Astrocyte (in vitro differentiated cells and primary cell): ENCODE measurements at regions not wholly inside any gene's neighbourhood (a gene's known extent, or its start where the extent isn't known, plus 50 kb on each side); places are given as distances from the start of the nearest gene placed in this dataset.

ENCODE experiments used
- DNase-seq: peaks from one replicate; pipeline ENCODE4 v3.0.0-alpha.2; 2010; ENCODE audit warnings: low read depth
- FAIRE-seq: peaks from 2 replicates; lab custom pipeline; 2011; peaks lifted over from hg19 to GRCh38; lab: Jason Lieb, UNC
- H2AFZ ChIP-seq: 2 replicates; pipeline ENCODE4 v1.6.0; 2012; ENCODE audit warnings: low read depth, low read length, inconsistent platforms
- H3K27ac ChIP-seq: 2 replicates; pipeline ENCODE4 v1.5.1; 2011; ENCODE audit warnings: low read depth, low read length, inconsistent platforms
- H3K27me3 ChIP-seq: 2 replicates; pipeline ENCODE4 v1.6.0; 2011; ENCODE audit warnings: low read length, inconsistent platforms; ENCODE audit not compliant: insufficient read depth
- H3K36me3 ChIP-seq: 2 replicates; pipeline ENCODE4 v1.5.1; 2011; ENCODE audit warnings: low read length, inconsistent platforms; ENCODE audit not compliant: insufficient read depth
- H3K4me1 ChIP-seq: 2 replicates; pipeline ENCODE4 v1.5.1; 2011; ENCODE audit warnings: low read length, inconsistent platforms; ENCODE audit not compliant: insufficient read depth
- H3K4me2 ChIP-seq: 2 replicates; pipeline ENCODE4 v1.6.0; 2012; ENCODE audit warnings: low read length, inconsistent platforms
- H3K4me3 ChIP-seq: 2 replicates; pipeline ENCODE4 v1.5.1; 2011; ENCODE audit warnings: low read depth, mild to moderate bottlenecking, low read length, inconsistent platforms; ENCODE audit not compliant: insufficient read depth
- H3K79me2 ChIP-seq: 2 replicates; pipeline ENCODE4 v1.6.0; 2012; ENCODE audit warnings: mild to moderate bottlenecking, low read length, inconsistent platforms; ENCODE audit not compliant: insufficient read depth
- H3K9ac ChIP-seq: 2 replicates; pipeline ENCODE4 v1.6.0; 2012; ENCODE audit warnings: mild to moderate bottlenecking, low read length, inconsistent platforms
- H3K9me3 ChIP-seq: 2 replicates; pipeline ENCODE4 v1.5.1; 2012; ENCODE audit warnings: low read depth, mild to moderate bottlenecking, low read length, inconsistent platforms; ENCODE audit not compliant: insufficient read depth
- H4K20me1 ChIP-seq: 2 replicates; pipeline ENCODE4 v1.6.0; 2012; ENCODE audit warnings: low read length, inconsistent platforms; ENCODE audit not compliant: insufficient read depth
- H3K27ac Mint-ChIP-seq: one replicate; pipeline ENCODE4 v1.8.0; 2021; ENCODE audit warnings: mild to moderate bottlenecking, mixed read lengths; ENCODE audit not compliant: unreplicated experiment
- H3K27me3 Mint-ChIP-seq: one replicate; pipeline ENCODE4 v1.8.0; 2021; ENCODE audit warnings: low read depth, mixed read lengths; ENCODE audit not compliant: unreplicated experiment
- H3K36me3 Mint-ChIP-seq: one replicate; pipeline ENCODE4 v1.8.0; 2021; ENCODE audit warnings: low read depth, mixed read lengths; ENCODE audit not compliant: unreplicated experiment
- H3K4me1 Mint-ChIP-seq: one replicate; pipeline ENCODE4 v1.8.0; 2021; ENCODE audit warnings: low read depth, mixed read lengths; ENCODE audit not compliant: unreplicated experiment
- H3K4me3 Mint-ChIP-seq: one replicate; pipeline ENCODE4 v1.8.0; 2021; ENCODE audit warnings: mild to moderate bottlenecking, moderate library complexity, mixed read lengths; ENCODE audit not compliant: unreplicated experiment
- H3K9me3 Mint-ChIP-seq: one replicate; pipeline ENCODE4 v1.8.0; 2021; ENCODE audit warnings: mild to moderate bottlenecking, mixed read lengths; ENCODE audit not compliant: unreplicated experiment
- EZH2 ChIP-seq: IDR thresholded peaks from 2 replicates; pipeline ENCODE4 v1.6.1; 2012; ENCODE audit warnings: mild to moderate bottlenecking, low read length, inconsistent platforms; ENCODE audit not compliant: insufficient read depth
- TF ChIP-seq, protein P1 (sequence below): IDR thresholded peaks from 2 replicates; pipeline ENCODE4 v1.5.1; 2011; ENCODE audit warnings: low read depth, mild to moderate bottlenecking, inconsistent platforms, low read length, moderate library complexity; ENCODE audit not compliant: insufficient read depth

DNA sequence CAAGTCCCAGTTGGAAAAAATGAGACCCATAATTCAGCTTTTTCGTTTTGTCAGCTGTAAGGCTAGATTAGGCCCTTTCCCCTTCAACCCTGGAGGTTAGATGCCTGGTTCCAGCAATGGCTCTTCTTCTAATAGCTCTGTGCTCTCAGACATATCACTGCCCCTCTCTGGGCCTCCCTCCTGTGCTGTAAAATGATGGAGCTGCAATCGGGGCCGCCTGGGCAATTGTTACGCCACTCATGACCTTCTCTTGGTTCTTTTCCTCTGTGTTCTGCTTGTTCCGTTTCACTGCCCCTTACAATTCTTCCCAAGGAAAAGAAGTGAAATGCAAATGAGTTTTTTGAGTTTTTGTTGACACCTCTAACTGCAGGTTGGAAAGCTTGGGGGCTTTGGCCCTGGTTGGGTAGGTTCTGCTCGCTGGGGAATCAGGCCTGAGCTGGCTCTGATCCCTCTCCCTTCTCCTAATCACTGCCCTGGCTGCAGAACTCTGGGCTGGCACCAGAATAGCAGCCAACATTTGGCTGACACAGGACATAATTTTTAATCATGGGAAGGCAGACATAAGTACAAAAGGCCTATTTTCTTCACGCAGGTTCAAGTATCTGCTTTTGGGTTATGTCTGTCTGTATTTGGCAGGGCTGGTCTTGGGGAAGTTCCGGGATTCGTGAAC is 110.9 kb downstream of the FOXD1 start:
- peak overlapping the region; percentile 80 for H3K4me2 ChIP-seq
- peaks cover 34% of the 10 kb centered on the region for H3K4me1 ChIP-seq

DNA sequence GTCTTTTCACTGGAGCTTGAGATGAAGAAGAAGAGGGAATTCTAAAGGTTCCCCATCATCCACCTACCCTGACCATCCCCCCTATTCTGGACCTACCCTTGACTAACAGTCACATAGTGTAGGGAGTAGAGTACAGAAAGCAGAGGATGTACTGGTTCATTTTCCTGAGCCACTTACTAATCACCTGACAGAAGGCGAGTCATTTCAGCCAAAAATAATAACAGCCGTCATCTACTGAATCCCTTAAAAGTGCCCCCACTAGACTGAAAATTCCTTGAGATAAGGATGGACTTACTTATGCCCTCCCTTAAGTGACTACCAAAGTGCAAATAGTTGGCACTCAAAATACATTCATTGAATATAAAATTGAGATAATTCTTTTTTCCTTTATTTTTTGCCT is 112.2 kb downstream of the FOXD1 start:
- FAIRE-seq: peak; percentile 29
- H3K4me3 Mint-ChIP-seq: no peak overlapping the region

More for the DNA sequence above, 110.9 kb downstream of the FOXD1 start:
- Mint-ChIP-seq H3K27ac (peak overlapping the region; percentile 7), H3K4me3 (no peak overlapping the region), H3K27me3 (peaks cover 8% of the 10 kb centered on the region), H3K9me3 (peaks cover 9% of the 10 kb centered on the region), H3K4me1 (peaks cover 22% of the 10 kb centered on the region), H3K36me3 (no peaks in the 10 kb centered on the region)
- H3K79me2 ChIP-seq: no peaks in the 10 kb centered on the region
- no peak for FAIRE-seq
- TF ChIP-seq, protein P1, sequence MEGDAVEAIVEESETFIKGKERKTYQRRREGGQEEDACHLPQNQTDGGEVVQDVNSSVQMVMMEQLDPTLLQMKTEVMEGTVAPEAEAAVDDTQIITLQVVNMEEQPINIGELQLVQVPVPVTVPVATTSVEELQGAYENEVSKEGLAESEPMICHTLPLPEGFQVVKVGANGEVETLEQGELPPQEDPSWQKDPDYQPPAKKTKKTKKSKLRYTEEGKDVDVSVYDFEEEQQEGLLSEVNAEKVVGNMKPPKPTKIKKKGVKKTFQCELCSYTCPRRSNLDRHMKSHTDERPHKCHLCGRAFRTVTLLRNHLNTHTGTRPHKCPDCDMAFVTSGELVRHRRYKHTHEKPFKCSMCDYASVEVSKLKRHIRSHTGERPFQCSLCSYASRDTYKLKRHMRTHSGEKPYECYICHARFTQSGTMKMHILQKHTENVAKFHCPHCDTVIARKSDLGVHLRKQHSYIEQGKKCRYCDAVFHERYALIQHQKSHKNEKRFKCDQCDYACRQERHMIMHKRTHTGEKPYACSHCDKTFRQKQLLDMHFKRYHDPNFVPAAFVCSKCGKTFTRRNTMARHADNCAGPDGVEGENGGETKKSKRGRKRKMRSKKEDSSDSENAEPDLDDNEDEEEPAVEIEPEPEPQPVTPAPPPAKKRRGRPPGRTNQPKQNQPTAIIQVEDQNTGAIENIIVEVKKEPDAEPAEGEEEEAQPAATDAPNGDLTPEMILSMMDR: no peak
- TF ChIP-seq EZH2: no peak
- H3K27me3 ChIP-seq: no peaks in the 10 kb centered on the region
- peaks cover 3% of the 10 kb centered on the region for H3K9me3 ChIP-seq
- DNase-seq: no peak
- no peaks in the 10 kb centered on the region for H4K20me1 ChIP-seq
- H3K36me3 ChIP-seq: no peaks in the 10 kb centered on the region
- peak overlapping the region; percentile 29 for H2AFZ ChIP-seq
- no peak overlapping the region for H3K4me3 ChIP-seq
- H3K27ac ChIP-seq: peak overlapping the region; percentile 93
- H3K9ac ChIP-seq: peak overlapping the region; percentile 84

More for the DNA sequence above, 112.2 kb downstream of the FOXD1 start:
- Histone ChIP-seq H3K4me2 (peak overlapping the region; percentile 37), H3K4me3 (no peak overlapping the region), H3K27me3 (no peaks in the 10 kb centered on the region), H3K4me1 (peaks cover 34% of the 10 kb centered on the region), H3K9me3 (peaks cover 4% of the 10 kb centered on the region), H3K9ac (no peak overlapping the region), H3K27ac (no peak overlapping the region), H4K20me1 (no peaks in the 10 kb centered on the region), H3K79me2 (no peaks in the 10 kb centered on the region), H3K36me3 (no peaks in the 10 kb centered on the region), H2AFZ (no peak overlapping the region)
- TF ChIP-seq, protein P1: no peak
- TF ChIP-seq EZH2: no peak
- Mint-ChIP-seq H3K27me3 (peaks cover 7% of the 10 kb centered on the region), H3K36me3 (no peaks in the 10 kb centered on the region), H3K4me1 (peaks cover 22% of the 10 kb centered on the region), H3K27ac (no peak overlapping the region), H3K9me3 (peaks cover 17% of the 10 kb centered on the region)
- peak; percentile 72 for DNase-seq
